K562 (cell line): ENCODE measurements at regions not wholly inside any gene's neighbourhood (a gene's known extent, or its start where the extent isn't known, plus 50 kb on each side); places are given as distances from the start of the nearest gene placed in this dataset.

ENCODE experiments used
- ATAC-seq: fragments of 200-7000 bp; cut with Tn5 transposase; 3 replicates; pipeline ENCODE4 v1.9.1; 2020; ENCODE audit warnings: moderate library complexity
- BruUV-seq: library from RNA; stranded (reverse); fragments of 400-500 nt; replicated peaks from 2 replicates; lab custom pipeline; 2021; lab: Mats Ljungman, UMichigan
- CTCF ChIA-PET: fragments of 300-600 bp; formaldehyde crosslinking; extraction: SDS; loops from one replicate; lab custom pipeline; 2021; ENCODE audit warnings: low intra/inter-chr PET ratio; lab: Yijun Ruan, JAX
- POLR2A ChIA-PET: fragments of 300-600, 350-650 bp; sonication (Branson Sonifier 250); formaldehyde crosslinking; extraction: SDS; loops from one replicate; lab custom pipeline; 2021; ENCODE audit warnings: antibody characterized with exemption, inconsistent platforms; lab: Yijun Ruan, JAX
- DNase-seq, 4 experiments: peaks; one replicate each; pipeline versions ENCODE4 v3.0.0 to v3.0.0-alpha.2; 2011 to 2018; ENCODE audit warnings: low spot score in 3 of 4, mixed read lengths in 3 of 4; ENCODE audit errors: extremely low read depth in 1 of 4
- FAIRE-seq: peaks from 2 replicates; lab custom pipeline; 2011; peaks lifted over from hg19 to GRCh38; lab: Jason Lieb, UNC
- H2AFZ ChIP-seq: 2 replicates; pipeline ENCODE4 v1.6.0; 2011; ENCODE audit warnings: low read depth, low read length, control low read depth, inconsistent platforms
- H3K27ac ChIP-seq: fragments of 200-600 bp; 3 replicates; pipeline ENCODE4 v1.8.0; 2011; ENCODE audit warnings: low read depth, mild to moderate bottlenecking, control low read depth, inconsistent platforms, low read length, moderate library complexity, mixed read lengths; ENCODE audit errors: extremely low read depth
- H3K27me3 ChIP-seq, 2 experiments: fragments of 300-600 bp in 1 of 2; 2 replicates in 1 of 2; 3 replicates in 1 of 2; pipeline versions ENCODE4 v1.6.0 to v1.8.0; 2011; ENCODE audit warnings: inconsistent platforms in 2 of 2, low read length in 2 of 2, mild to moderate bottlenecking in 1 of 2, mixed read lengths in 1 of 2, moderate library complexity in 1 of 2; ENCODE audit not compliant: control insufficient read depth in 2 of 2, insufficient read depth in 2 of 2
- H3K36me3 ChIP-seq: fragments of 300-600 bp; 3 replicates; pipeline ENCODE4 v1.8.0; 2011; ENCODE audit warnings: mild to moderate bottlenecking, low read length, inconsistent platforms; ENCODE audit not compliant: control insufficient read depth, insufficient read depth
- H3K4me1 ChIP-seq, 2 experiments: fragments of 200-600 bp in 1 of 2; replicated peaks in 1 of 2; 2 replicates in 1 of 2; 3 replicates in 1 of 2; pipeline versions ENCODE4 v1.5.1 to v1.8.0; 2011; ENCODE audit warnings: inconsistent platforms in 2 of 2, low read length in 2 of 2, mild to moderate bottlenecking in 1 of 2, mixed read lengths in 1 of 2, moderate library complexity in 1 of 2; ENCODE audit not compliant: control insufficient read depth in 2 of 2, insufficient read depth in 2 of 2
- H3K4me2 ChIP-seq: 2 replicates; pipeline ENCODE4 v1.6.1; 2011; ENCODE audit warnings: low read length, control low read depth, inconsistent platforms, mixed read lengths; ENCODE audit not compliant: insufficient read depth
- H3K4me3 ChIP-seq: fragments of 200-600 bp; sonication (generic), shearing (Covaris generic); 2 replicates; pipeline ENCODE4 v1.5.1; 2016; ENCODE audit warnings: control low read depth, inconsistent platforms
- H3K79me2 ChIP-seq: fragments of 200-600 bp; 3 replicates; pipeline ENCODE4 v1.8.0; 2011; ENCODE audit warnings: low read length, inconsistent platforms; ENCODE audit not compliant: control insufficient read depth, insufficient read depth
- H3K9ac ChIP-seq, 2 experiments: 2 replicates each; pipeline versions ENCODE4 v1.6.0 to v1.6.1; 2011; ENCODE audit warnings: low read depth in 2 of 2, low read length in 2 of 2, control low read depth in 1 of 2, inconsistent platforms in 1 of 2, mild to moderate bottlenecking in 1 of 2, mixed read lengths in 1 of 2; ENCODE audit not compliant: insufficient read depth in 1 of 2
- H3K9me1 ChIP-seq: one replicate; pipeline ENCODE4 v1.6.0; 2011; ENCODE audit warnings: inconsistent platforms, mild to moderate bottlenecking, low read length, moderate library complexity; ENCODE audit not compliant: control insufficient read depth, insufficient read depth
- H3K9me3 ChIP-seq: replicated peaks from 2 replicates; pipeline ENCODE4 v1.5.1; 2011; ENCODE audit warnings: low read depth, low read length, inconsistent platforms; ENCODE audit not compliant: control insufficient read depth, insufficient read depth
- H4K20me1 ChIP-seq: replicated peaks from 2 replicates; pipeline ENCODE4 v1.6.1; 2011; ENCODE audit warnings: low read length, inconsistent platforms, mixed read lengths; ENCODE audit not compliant: control insufficient read depth, insufficient read depth
- ARID2 ChIP-seq: fragments of 450-650 bp; IDR thresholded peaks from 2 replicates; pipeline ENCODE4 v1.6.1; 2017; ENCODE audit warnings: antibody characterized with exemption, mild to moderate bottlenecking
- CC2D1A ChIP-seq: fragments of 450-650 bp; IDR thresholded peaks from 2 replicates; pipeline ENCODE4 v1.6.1; 2017; ENCODE audit warnings: mild to moderate bottlenecking
- CHAMP1 ChIP-seq: fragments of 450-650 bp; IDR thresholded peaks from 2 replicates; pipeline ENCODE4 v1.6.1; 2016; ENCODE audit warnings: mild to moderate bottlenecking
- KLF10 ChIP-seq: fragments of 250-450 bp; sonication (Bioruptor Pico); IDR thresholded peaks from 2 replicates; pipeline ENCODE4 v1.6.1; 2021; ENCODE audit warnings: matching md5 sums
- MEF2A ChIP-seq: IDR thresholded peaks from 2 replicates; pipeline ENCODE4 v1.6.1; 2011; ENCODE audit warnings: low read depth, mild to moderate bottlenecking, low read length, moderate library complexity; ENCODE audit not compliant: control insufficient read depth
- NFIC ChIP-seq: fragments of 450-650 bp; IDR thresholded peaks from 2 replicates; pipeline ENCODE4 v1.6.1; 2017; ENCODE audit warnings: mild to moderate bottlenecking, inconsistent platforms
- NFXL1 ChIP-seq: fragments of 450-650 bp; formaldehyde crosslinking; IDR thresholded peaks from 2 replicates; pipeline ENCODE4 v1.4.0; 2021; ENCODE audit warnings: mild to moderate bottlenecking
- NR0B1 ChIP-seq: fragments of 450-650 bp; IDR thresholded peaks from one replicate; pipeline ENCODE4 v1.6.1; 2018; ENCODE audit warnings: mild to moderate bottlenecking, moderate library complexity; ENCODE audit not compliant: partially characterized antibody
- PBX2 ChIP-seq, 2 experiments: IDR thresholded peaks in 1 of 2; conservative IDR thresholded peaks in 1 of 2; 2 replicates each; pipeline ENCODE4 v1.6.1; 2016; ENCODE audit warnings: low read depth in 2 of 2, mild to moderate bottlenecking in 1 of 2, missing compliant biosample characterization in 1 of 2, missing genetic modification characterization in 1 of 2, moderate library complexity in 1 of 2
- POLR3G ChIP-seq: IDR thresholded peaks from 2 replicates; pipeline ENCODE4 v1.6.1; 2011; ENCODE audit not compliant: insufficient read length, insufficient replicate concordance; ENCODE audit errors: extremely low read depth
- PTBP1 ChIP-seq: fragments of 200-400 bp; formaldehyde crosslinking; IDR thresholded peaks from 2 replicates; pipeline ENCODE4 v1.6.1; 2017; ENCODE audit warnings: low read depth, low read length
- TGIF2 ChIP-seq: sonication (generic); formaldehyde crosslinking; IDR thresholded peaks from 2 replicates; pipeline ENCODE4 v1.8.1; 2022; ENCODE audit warnings: mild to moderate bottlenecking, missing genetic modification reagents, moderate library complexity
- YY1 ChIP-seq, 3 experiments: IDR thresholded peaks; 2 replicates each; pipeline ENCODE4 v1.6.1; 2011; ENCODE audit warnings: low read length in 2 of 3, mild to moderate bottlenecking in 2 of 3, moderate library complexity in 2 of 3, borderline replicate concordance in 1 of 3, control low read depth in 1 of 3, low read depth in 1 of 3; ENCODE audit not compliant: insufficient read depth in 3 of 3, insufficient replicate concordance in 2 of 3, control insufficient read depth in 1 of 3, insufficient read length in 1 of 3; ENCODE audit errors: extremely low read depth in 1 of 3
- ZNF24 ChIP-seq: fragments of 450-650 bp; IDR thresholded peaks from 2 replicates; pipeline ENCODE4 v1.6.1; 2016
- ZNF274 ChIP-seq: IDR thresholded peaks from 2 replicates; pipeline ENCODE4 v1.6.1; 2011; ENCODE audit warnings: low read depth, mild to moderate bottlenecking, low read length, moderate library complexity, borderline replicate concordance
- ZNF384 ChIP-seq: IDR thresholded peaks from 2 replicates; pipeline ENCODE4 v1.6.1; 2012; ENCODE audit warnings: low read depth, low read length, improper control_type of control experiment
- WGBS: fragments of 100-300 bp; shearing (Covaris generic); methylation state at CpG from one replicate; pipeline ENCODE4 v1.1.6; 2016; ENCODE audit warnings: low coverage, mixed read lengths; ENCODE audit not compliant: insufficient coverage; ENCODE audit errors: missing lambda C conversion rate; 5-methylcytosine and 5-hydroxymethylcytosine counted together
- in situ Hi-C: fragments of 300-500 bp; cut with MboI; formaldehyde crosslinking; loops from 4 replicates; pipeline ENCODE4 v1.15.0; 2018; ENCODE audit warnings: inconsistent platforms, mixed read lengths
- intact Hi-C: fragments of 100-400 bp; cut with micrococcal nuclease; formaldehyde crosslinking; loops from 2 replicates; pipeline ENCODE4 v1.14.2; 2022

- intact Hi-C loops (no loop called here), in situ Hi-C loops (no loop called here)
- FAIRE-seq (no peak), ATAC-seq (no peak), DNase-seq (no peak)
- H3K4me2 ChIP-seq: no peak overlapping the region
- POLR2A ChIA-PET: interaction anchor here (0.6 kb wide), 1 partner anchor 965 kb away, joined by 3 read pairs; no protein-coding TSS in a partner anchor
- no peaks in the 10 kb centered on the region for H3K4me1 ChIP-seq
- H3K9ac ChIP-seq: no peak overlapping the region
- H3K27ac ChIP-seq: no peak overlapping the region
- no peak overlapping the region for H2AFZ ChIP-seq
- no peaks in the 10 kb centered on the region for H3K9me3 ChIP-seq
- H4K20me1 ChIP-seq: no peaks in the 10 kb centered on the region
- no peaks in the 10 kb centered on the region for H3K9me1 ChIP-seq
- BruUV-seq: no TSS peak
- 0% methylated on average over 4 of the region's 4 CpGs for WGBS
- no peaks in the 10 kb centered on the region for H3K36me3 ChIP-seq
- peaks cover 0 to 3% of the 10 kb centered on the region in 2 experiments; a peak in 1 of 5 replicates for H3K27me3 ChIP-seq
- CTCF ChIA-PET: no interaction called here
- H3K4me3 ChIP-seq: no peak overlapping the region
- H3K79me2 ChIP-seq: no peaks in the 10 kb centered on the region
- TF ChIP-seq ZNF274 (no peak), MEF2A (no peak), KLF10 (no peak), POLR3G (no peak), ZNF384 (no peak), YY1 (IDR thresholded peaks at IDR 0.05; ENCODE audit: borderline replicate concordance in 1 of 3, control insufficient read depth in 1 of 3, extremely low read depth in 1 of 3, insufficient read depth in 3 of 3, insufficient read length in 1 of 3, insufficient replicate concordance in 2 of 3, low read depth in 1 of 3, low read length in 2 of 3) (no peak), TGIF2 (CRISPR knock-in tag) (no peak), PTBP1 (no peak), CC2D1A (no peak), PBX2 (CRISPR knock-in tag; IDR thresholded peaks at IDR 0.05; ENCODE audit: low read depth) (no peak), PBX2 (tag; conservative IDR thresholded peaks at IDR 0.05; ENCODE audit: low read depth) (no peak), CHAMP1 (no peak), NR0B1 (no peak), ZNF24 (no peak), NFXL1 (no peak), NFIC (no peak), ARID2 (no peak)
Measured at GRCh38 chr7:54860003-54860775, 101.2 kb upstream of the SEC61G start.
